ENCODE measurements at regions not wholly inside any gene's neighbourhood (a gene's known extent, or its start where the extent isn't known, plus 50 kb on each side); places are given as distances from the start of the nearest gene placed in this dataset.
A peak's percentile ranks its signal among the peaks of the same experiment; 100 is the strongest.

DNA sequence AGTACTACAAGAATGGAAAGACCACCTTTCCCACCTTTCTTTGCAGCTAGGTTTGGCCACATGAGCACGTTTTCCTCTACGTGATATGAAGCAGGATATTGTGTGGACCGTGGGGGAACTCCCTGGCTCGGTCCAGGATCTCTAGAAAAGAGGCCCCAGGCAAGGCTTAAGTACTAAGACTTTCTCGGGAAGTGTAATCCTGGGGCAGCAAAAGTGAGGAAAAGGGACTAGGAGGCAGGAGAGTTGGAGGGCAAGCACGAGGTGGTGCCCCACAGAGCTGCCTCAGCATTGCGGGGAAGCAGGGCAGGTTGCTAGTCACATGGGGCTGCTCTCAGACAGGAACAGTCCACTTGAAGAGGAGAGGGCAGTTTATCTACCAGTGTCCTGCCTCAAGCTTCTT, 235.1 kb downstream of the GADD45G start:
- H3K27me3 ChIP-seq, result no peaks in the 10 kb centered on the region
- H3K36me3 ChIP-seq (ENCODE audit: low read depth, missing control alignments), result no peaks in the 10 kb centered on the region
- TF ChIP-seq, protein P1, sequence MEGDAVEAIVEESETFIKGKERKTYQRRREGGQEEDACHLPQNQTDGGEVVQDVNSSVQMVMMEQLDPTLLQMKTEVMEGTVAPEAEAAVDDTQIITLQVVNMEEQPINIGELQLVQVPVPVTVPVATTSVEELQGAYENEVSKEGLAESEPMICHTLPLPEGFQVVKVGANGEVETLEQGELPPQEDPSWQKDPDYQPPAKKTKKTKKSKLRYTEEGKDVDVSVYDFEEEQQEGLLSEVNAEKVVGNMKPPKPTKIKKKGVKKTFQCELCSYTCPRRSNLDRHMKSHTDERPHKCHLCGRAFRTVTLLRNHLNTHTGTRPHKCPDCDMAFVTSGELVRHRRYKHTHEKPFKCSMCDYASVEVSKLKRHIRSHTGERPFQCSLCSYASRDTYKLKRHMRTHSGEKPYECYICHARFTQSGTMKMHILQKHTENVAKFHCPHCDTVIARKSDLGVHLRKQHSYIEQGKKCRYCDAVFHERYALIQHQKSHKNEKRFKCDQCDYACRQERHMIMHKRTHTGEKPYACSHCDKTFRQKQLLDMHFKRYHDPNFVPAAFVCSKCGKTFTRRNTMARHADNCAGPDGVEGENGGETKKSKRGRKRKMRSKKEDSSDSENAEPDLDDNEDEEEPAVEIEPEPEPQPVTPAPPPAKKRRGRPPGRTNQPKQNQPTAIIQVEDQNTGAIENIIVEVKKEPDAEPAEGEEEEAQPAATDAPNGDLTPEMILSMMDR (IDR thresholded peaks at IDR 0.05), result no peak
- TF ChIP-seq POLR2A (IDR thresholded peaks at IDR 0.05), result no peak
- intact Hi-C loops (cut with DNase I; ENCODE audit: low total_unique reads), result no loop called here
- no peak overlapping the region for H3K4me3 ChIP-seq
- peaks cover 17% of the 10 kb centered on the region for H3K4me1 ChIP-seq
- H3K9me3 ChIP-seq, result no peaks in the 10 kb centered on the region
- 82 to 92% methylated on average over 7 of the region's 7 CpGs for whole genome bisulfite sequencing, 2 donors
- no peak overlapping the region for H3K27ac ChIP-seq
- no peak for DNase-seq

DNA sequence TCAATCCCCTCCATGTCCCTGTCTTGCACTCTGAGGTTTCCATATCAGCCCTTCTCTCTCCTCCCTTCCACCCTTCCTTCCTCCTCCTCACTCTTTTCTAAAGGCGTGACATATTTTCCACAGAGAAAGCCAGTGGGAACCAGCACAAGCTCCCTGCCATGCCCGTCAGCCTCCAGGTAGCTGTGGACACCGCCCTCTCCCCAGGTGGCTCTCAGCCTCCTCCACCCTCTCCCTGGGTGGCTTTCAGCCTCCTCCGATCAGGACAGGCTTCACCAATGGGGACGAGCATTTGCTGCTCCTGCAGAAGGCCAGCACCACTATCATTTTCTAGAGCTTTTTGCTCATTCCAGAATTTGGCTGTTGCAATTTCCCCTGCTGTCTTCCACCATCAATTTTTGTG, 236.6 kb downstream of the GADD45G start:
- Histone ChIP-seq H3K4me3 (no peak overlapping the region), H3K36me3 (ENCODE audit: low read depth, missing control alignments) (no peaks in the 10 kb centered on the region), H3K9me3 (no peaks in the 10 kb centered on the region), H3K27ac (no peak overlapping the region), H3K27me3 (no peaks in the 10 kb centered on the region), H3K4me1 (peaks cover 17% of the 10 kb centered on the region)
- intact Hi-C loops (cut with DNase I; ENCODE audit: low total_unique reads), result no loop called here
- 80 to 97% methylated on average over 5 of the region's 5 CpGs for WGBS, 2 donors
- TF ChIP-seq, protein P1 (IDR thresholded peaks at IDR 0.05), result no peak
- no peak for TF ChIP-seq POLR2A (IDR thresholded peaks at IDR 0.05)
- DNase-seq, result no peak

DNA sequence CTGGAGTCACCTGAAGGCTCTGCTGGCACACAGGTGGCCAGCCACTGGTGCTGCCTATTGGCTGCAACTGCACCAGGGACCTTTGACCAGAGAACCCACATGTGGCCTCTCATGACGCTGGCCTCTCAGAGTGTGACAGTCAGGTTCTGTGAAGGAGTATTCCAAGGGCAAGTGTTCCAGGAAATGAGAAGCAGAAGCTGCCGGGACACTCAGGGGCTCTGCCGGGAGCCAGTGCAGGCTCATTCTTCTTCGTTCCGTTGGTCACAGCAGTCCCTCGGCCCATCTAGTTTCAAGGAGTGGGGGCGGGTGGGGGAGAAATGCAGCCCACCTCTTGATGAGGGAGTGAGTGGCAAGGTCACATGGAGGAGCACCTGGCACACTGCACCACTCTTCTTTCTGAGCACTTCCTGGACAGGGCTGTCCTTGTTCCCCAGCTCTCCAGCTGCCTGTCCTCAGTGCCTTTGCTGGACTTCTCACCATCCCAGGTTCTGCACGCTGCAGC, 237.5 kb downstream of the GADD45G start:
- no peaks in the 10 kb centered on the region for H3K9me3 ChIP-seq
- H3K27ac ChIP-seq, result no peak overlapping the region
- 56 to 77% methylated on average over 7 to 8 of the region's 8 CpGs for WGBS, 2 donors
- no peaks in the 10 kb centered on the region for H3K27me3 ChIP-seq
- H3K4me1 ChIP-seq, result peaks cover 16% of the 10 kb centered on the region
- no peaks in the 10 kb centered on the region for H3K36me3 ChIP-seq (ENCODE audit: low read depth, missing control alignments)
- DNase-seq, result peak; percentile 21
- H3K4me3 ChIP-seq, result no peak overlapping the region
- TF ChIP-seq POLR2A (IDR thresholded peaks at IDR 0.05), result no peak
- TF ChIP-seq, protein P1 (IDR thresholded peaks at IDR 0.05), result no peak
- intact Hi-C loops (cut with DNase I; ENCODE audit: low total_unique reads), result no loop called here

DNA sequence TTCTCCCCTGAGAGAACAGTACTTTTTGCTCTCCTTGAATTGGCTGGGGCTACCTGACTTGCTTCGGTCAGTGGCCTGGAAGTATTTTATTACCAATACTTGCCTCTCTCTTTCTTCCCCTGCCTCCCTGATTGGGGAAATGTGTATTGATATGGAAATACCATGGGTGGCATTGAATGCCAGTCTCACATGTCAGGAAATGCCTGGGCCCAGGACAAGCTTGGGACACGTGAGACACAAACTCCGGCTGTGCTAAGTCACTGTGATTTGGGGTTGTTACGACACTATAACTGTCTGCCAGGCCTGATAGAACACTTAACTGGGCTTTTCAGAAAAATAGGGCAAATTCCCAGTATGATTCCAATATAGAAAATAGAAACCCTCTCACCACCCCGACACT, 238.3 kb downstream of the GADD45G start:
- no peaks in the 10 kb centered on the region for H3K27me3 ChIP-seq
- H3K36me3 ChIP-seq (ENCODE audit: low read depth, missing control alignments), result no peaks in the 10 kb centered on the region
- WGBS, 2 donors, result 56 to 77% methylated on average over 5 of the region's 5 CpGs
- H3K27ac ChIP-seq, result no peak overlapping the region
- H3K4me1 ChIP-seq, result peaks cover 11% of the 10 kb centered on the region
- no peaks in the 10 kb centered on the region for H3K9me3 ChIP-seq
- intact Hi-C loops (cut with DNase I; ENCODE audit: low total_unique reads), result no loop called here
- no peak overlapping the region for H3K4me3 ChIP-seq
- DNase-seq, result no peak
- TF ChIP-seq, protein P1 (IDR thresholded peaks at IDR 0.05), result no peak
- TF ChIP-seq POLR2A (IDR thresholded peaks at IDR 0.05), result no peak

DNA sequence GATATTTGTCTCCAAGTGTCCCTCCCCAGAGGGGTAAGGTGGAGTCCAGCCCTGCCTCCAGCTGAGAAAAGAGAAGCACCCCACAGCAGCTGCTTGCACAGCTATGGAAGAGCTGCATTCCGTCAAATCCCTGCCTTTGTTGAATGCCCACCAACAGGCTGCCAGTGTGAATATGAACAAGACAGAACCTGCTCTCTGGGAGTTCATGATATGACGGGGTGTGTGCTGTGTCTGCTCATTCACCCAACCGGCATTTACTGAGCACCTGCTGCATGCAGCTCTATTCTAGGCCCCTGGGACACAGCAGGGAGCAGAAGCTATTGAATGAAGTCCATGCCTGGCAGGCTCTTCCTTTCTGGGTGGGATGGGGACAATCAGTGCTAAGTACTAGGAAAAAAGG, 238.8 kb downstream of the GADD45G start:
- intact Hi-C loops (cut with DNase I; ENCODE audit: low total_unique reads), result no loop called here
- H3K4me1 ChIP-seq, result peaks cover 11% of the 10 kb centered on the region
- H3K9me3 ChIP-seq, result no peaks in the 10 kb centered on the region
- WGBS, 2 donors, result 75 to 90% methylated on average over 3 of the region's 3 CpGs
- no peak for TF ChIP-seq POLR2A (IDR thresholded peaks at IDR 0.05)
- TF ChIP-seq, protein P1 (IDR thresholded peaks at IDR 0.05), result no peak
- no peak for DNase-seq
- H3K27ac ChIP-seq, result no peak overlapping the region
- H3K36me3 ChIP-seq (ENCODE audit: low read depth, missing control alignments), result no peaks in the 10 kb centered on the region
- H3K4me3 ChIP-seq, result no peak overlapping the region
- H3K27me3 ChIP-seq, result no peaks in the 10 kb centered on the region

Measured in testis (tissue), 2 donors.